ENCODE measurements at regions not wholly inside any gene's neighbourhood (a gene's known extent, or its start where the extent isn't known, plus 50 kb on each side); places are given as distances from the start of the nearest gene placed in this dataset.
"Not testable (repeated sequence)": the region's sequence is repeated elsewhere in the genome, so short reads cannot be mapped to it uniquely, and the experiment has no call there.

DNA sequence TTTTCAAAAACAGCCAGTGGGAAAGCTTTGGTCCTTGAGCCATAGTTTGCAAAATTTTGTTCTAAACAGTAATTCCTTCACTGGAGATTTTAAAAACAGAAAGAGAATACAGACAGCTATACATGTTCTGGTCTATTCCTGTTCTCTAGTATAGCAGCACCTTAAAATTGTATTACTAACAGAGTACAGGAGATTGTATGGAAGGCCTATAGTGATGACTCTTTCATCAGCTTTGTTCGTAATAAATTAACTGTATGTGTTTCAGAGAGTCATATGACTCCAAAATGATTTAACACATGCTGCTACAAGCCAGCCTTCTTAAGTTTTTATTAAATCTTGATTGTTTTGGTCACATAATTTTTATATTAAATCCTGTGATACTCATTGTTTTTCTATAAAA, 1124.6 kb upstream of the FAM98A start:
- no peak for DNase-seq

DNA sequence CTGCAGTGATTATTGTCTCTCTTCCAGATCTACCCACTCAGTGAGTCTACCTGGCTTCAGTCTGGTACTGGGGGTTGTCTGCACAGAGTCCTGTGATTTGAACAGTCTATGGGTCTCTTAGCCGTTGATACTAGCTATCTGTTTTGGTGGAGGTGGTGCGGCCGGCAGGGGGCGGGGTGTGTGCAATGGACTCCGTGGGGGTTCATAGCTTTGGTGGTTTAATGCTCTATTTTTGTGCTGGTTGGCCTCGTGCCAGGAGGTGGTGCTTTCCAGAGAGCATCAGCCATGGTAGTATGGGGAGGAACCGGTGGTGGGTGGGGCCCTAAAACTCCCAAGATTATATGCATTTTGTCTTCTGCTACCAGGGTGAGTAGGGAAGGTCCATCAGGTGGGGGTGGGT, 1120.1 kb upstream of the FAM98A start:
- DNase-seq = no peak

- DNase-seq = no peak
Measured at GRCh38 chr2:34705551-34706247, 1106.6 kb upstream of the FAM98A start.

GRCh38 chr2:34703292-34703691, 1104.2 kb upstream of the FAM98A start:
- peak in 1 of 3 donors; percentile 1 for DNase-seq

GRCh38 chr2:34702391-34702790, 1103.3 kb upstream of the FAM98A start:
- not testable (repeated sequence) for DNase-seq

DNA sequence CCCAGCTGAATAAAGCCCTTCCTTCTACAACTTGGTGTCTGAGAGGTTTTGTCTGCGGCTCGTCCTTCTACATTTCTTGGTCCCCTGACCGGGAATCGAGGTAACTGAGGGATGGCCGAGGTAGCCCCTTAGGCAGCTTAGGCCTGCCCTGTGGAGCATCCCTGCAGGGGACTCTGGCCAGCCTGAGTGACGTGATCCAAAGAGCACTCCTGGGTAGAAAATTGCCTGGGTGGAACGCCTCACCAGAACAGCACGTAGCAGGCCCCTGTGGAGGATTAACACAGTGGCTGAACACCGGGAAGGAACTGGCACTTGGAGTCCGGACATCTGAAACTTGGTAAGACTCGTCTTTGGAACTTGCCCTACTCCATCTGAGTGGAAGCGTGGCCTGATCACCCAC, 1078.5 kb upstream of the FAM98A start:
- not testable (repeated sequence) for DNase-seq

- not testable (repeated sequence) for DNase-seq
Measured at GRCh38 chr2:34677119-34677531, 1078.0 kb upstream of the FAM98A start.

GRCh38 chr2:34670482-34670881, 1071.4 kb upstream of the FAM98A start:
- no peak for DNase-seq

DNA sequence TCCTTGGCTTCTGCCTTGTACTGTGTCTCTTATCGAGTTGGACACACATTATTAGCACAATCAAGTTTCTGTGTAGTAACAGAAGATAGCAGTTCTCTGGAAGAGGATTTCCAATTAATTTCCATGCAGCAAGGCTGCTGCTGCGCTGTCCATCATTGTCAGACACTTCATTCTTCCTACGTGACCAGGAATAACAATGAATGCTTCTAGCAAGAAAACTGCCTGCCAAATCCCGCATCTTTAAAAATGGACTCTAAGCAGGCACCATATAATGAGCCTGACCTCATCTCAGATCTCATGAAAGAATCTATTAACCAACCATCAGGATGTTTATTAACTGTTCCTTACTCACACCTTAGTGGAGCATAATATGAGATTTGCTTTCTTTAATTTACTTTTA, 1067.7 kb upstream of the FAM98A start:
- DNase-seq = no peak

DNA sequence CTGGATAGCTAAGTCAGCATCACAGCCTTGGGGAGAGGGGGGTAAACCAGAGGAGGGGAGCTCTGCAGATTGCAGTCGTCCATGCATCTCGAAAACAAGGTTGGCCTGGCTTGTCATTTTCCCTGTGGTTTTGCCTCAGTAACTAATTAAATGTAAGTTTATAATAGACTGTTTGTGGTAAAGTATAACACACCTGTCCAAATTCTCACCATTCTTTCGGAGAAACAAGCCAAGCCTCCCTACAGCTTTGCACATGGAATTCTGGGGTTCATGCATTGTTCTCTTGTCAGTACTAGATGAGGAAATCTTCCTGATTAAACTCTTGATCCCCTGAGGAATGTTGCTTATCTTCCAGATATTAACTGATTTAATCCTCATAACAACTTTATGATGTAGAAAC, 1065.2 kb upstream of the FAM98A start:
- no peak for DNase-seq

DNA sequence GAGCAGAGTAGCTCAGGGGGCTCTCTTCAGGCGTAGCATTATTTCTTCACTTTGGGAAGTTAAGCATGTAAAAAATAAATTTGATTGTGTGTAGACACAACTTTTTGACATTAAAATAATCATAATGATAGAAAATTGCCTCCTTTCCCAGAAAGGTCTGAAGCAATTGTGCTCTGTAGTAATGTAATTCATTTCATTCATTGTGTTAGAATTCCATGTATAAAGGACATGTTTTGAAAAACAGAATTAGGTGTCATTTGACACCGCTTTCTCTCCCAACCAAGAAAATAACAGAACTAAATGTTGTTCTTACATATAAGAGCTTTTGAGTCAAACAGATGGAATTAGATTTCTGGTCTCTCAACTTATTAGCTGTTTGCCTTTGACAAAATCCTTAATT, 1064.2 kb upstream of the FAM98A start:
- no peak for DNase-seq

GRCh38 chr2:34660741-34661140, 1061.6 kb upstream of the FAM98A start:
- DNase-seq = peak; percentile 2 to 23 (median 7)

GRCh38 chr2:34656632-34657031, 1057.5 kb upstream of the FAM98A start:
- no peak for DNase-seq

- peak; percentile 2 to 39 (median 8) for DNase-seq
Measured at GRCh38 chr2:34652636-34653035, 1053.5 kb upstream of the FAM98A start.

DNA sequence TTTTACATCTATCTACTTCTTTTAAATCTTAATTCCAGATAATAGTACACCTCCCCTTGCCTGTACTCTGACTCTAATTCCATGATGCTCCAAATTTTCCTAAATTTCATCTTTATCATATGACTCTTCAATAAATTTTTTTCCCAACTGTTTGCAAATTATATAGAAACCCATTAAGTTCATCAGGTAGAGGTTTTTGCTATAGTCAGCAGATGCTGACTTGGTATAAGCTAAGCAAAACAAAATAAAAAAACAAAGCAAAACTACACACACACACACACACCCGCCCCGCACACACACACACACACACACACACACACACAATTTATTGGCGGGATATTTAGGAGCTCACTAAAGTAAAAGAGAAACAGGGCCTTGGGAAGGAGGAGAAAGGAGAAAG, 1047.8 kb upstream of the FAM98A start:
- DNase-seq = no peak

- no peak for DNase-seq
Measured at GRCh38 chr2:34632327-34632726, 1033.2 kb upstream of the FAM98A start.

- no peak for DNase-seq
Measured at GRCh38 chr2:34627003-34627402, 1027.9 kb upstream of the FAM98A start.

- DNase-seq = no peak
Measured at GRCh38 chr2:34604164-34604563, 1005.1 kb upstream of the FAM98A start.

- no peak for DNase-seq
Measured at GRCh38 chr2:34602262-34602661, 1003.2 kb upstream of the FAM98A start.

- no peak for DNase-seq
Measured at GRCh38 chr2:34601561-34601960, 1002.5 kb upstream of the FAM98A start.

DNA sequence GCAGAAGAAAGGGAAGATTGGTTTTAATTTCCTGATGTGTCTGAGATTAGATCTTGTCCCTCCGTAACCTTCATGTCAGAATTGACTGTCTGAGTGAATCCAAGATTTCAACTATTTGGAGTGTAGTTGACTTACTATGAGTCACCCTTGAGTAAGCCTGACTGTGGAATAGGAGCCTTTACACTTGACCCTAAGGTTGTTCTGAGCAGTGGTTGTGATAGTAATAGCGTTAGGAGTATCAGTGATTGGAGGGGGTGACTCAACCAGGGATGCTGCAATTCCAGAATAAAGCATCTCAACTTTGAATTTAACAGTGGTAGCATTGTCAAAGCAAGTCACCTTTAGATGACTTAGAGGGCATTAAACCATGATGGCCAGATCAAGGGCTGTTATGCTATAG, 979.5 kb upstream of the FAM98A start:
- no peak for DNase-seq

- peak in 2 of 3 donors; percentile 7 to 9 for DNase-seq
Measured at GRCh38 chr2:34570266-34570872, 971.3 kb upstream of the FAM98A start.

GRCh38 chr2:34567128-34567527, 968.0 kb upstream of the FAM98A start:
- no peak for DNase-seq

DNA sequence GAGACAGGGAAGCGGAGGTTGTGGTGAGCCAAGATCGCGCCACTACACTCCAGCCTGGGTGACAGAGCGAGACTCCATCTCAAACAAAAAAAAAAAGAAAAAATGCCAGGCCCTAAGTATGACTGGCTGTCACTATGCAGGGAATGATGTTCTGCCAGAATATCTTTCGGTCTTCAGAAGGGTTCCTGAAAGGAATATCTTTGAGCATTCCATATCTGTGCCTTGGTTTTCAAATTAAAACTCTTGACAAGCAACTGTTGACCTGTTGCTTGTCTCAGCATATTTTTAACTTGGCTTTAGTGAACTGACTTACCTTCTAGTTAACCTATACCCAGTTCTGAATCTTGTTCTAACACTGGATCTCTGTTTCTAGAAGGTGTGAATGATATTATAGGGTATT, 953.2 kb upstream of the FAM98A start:
- no peak for DNase-seq

Data from muscle of back (tissue), 3 donors.